Activated CD4-positive, alpha-beta T cell treated with anti-CD3 and anti-CD28 coated beads, Interleukin-2, amount 50 U/mL, for 4 hours (primary cell): ENCODE measurements at regions not wholly inside any gene's neighbourhood (a gene's known extent, or its start where the extent isn't known, plus 50 kb on each side); places are given as distances from the start of the nearest gene placed in this dataset.
"Not testable (repeated sequence)": the region's sequence is repeated elsewhere in the genome, so short reads cannot be mapped to it uniquely, and the experiment has no call there.

Experiments used
- DNase-seq, 2 experiments: peaks; one replicate each; pipeline ENCODE4 v3.0.0-alpha.2; 2020

DNA sequence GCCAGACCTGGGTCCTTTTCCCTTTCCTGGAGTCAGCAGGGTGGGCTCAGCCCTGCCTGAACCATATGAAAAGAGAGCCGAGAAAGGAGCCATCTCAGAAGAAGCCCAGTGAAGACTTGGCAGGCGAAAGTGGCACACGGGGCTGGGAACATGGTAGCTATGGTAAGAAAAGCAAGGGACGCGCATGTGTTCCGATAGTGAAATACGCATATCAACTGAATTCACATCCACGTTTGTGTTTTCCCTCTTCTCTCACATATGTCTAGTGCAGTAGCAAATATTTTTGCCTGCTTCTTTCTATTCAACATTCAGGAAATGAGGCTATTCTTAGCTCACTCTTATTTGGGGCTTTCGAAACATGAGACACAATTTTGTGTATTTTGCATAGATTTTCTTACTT, 54.1 kb upstream of the PEG3 start:
- DNase-seq: no peak

DNA sequence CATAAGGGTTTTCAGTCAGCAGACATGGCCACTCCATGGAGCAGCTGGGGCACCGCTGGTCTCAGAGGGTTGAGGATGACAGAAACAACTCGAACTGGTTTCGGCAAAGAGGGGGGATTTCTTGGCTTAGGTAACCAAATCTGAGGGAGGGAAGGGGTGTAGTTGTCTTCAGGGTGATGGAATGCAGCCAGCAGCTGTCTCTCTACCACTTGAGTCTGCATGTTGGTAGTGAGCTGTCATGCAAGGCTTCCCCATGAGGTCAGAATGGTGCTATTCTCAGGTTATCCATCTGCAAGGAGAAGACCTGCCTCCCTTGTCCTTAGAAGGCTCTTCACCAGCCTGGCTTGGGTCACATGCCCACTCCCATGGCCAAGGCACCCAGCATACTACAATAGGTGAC, 55.6 kb upstream of the PEG3 start:
- DNase-seq: no peak

DNA sequence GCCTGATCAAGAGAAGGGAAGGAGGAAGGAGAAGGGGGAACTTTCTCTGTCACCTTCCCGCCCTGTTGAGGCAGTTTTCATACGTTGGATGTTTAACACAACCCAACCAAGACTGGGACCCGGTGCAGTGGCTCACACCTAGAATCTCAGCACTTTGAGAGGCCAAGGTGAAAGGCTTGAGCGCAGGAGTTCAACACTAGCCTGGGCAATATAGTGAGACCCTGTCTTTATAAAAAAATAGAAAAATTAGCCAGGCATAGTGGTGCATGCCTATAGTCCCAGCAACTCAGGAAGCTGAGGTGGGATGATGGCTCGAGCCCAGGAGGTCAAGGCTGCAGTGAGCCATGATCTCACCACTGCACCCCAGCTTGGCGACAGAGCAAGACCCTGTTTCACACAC, 59.4 kb upstream of the PEG3 start:
- no peak for DNase-seq

DNA sequence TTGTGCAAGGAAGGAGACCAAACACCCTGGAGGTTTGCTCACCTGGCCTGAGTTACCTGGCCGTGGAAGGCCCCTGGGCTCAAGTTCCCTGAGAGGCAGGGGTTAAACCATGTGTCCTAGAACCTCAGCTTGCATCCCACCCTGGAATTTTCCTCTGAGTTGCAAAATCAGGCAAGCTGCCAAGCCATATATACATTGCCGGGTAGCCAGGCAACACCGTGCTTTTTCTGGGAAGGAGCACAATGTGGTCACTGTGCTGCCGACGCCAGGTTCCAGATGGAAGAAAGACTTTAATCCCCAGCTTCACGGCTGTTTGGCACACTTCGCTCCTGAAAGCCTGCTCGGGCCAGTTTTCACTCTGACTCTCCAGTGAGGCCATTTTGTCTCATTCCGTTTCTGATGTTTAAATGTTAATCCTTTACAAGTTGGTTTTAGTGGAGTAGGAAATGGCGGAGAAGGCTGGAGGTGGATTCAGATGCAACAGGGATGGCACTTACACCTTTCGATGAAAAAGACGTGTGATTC, 60.1 kb upstream of the PEG3 start:
- no peak for DNase-seq

DNA sequence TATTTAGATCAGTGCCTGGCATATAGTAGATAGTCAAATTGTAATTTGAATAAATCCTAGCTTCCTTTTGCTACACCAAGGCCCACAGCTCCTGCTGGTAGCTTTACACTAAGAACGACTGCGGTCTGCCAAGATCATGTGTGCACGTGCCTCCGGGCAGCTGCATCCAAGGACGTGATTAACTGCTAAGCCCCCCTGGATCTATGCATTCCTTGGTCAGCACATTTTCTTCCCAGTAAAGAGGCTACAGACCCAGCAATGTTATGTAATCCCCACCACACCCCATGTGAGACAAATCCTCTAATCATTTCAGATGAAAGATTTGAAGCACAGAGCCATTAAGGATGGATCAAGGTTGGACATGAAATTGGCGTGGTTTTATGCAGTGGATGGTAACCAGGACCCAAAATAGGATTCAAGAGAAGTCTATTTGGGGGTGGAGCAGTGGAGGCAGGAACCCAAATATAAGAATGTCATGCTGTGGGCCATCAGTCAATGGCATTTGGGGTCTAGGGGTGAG, 65.2 kb upstream of the PEG3 start:
- DNase-seq: no peak

DNA sequence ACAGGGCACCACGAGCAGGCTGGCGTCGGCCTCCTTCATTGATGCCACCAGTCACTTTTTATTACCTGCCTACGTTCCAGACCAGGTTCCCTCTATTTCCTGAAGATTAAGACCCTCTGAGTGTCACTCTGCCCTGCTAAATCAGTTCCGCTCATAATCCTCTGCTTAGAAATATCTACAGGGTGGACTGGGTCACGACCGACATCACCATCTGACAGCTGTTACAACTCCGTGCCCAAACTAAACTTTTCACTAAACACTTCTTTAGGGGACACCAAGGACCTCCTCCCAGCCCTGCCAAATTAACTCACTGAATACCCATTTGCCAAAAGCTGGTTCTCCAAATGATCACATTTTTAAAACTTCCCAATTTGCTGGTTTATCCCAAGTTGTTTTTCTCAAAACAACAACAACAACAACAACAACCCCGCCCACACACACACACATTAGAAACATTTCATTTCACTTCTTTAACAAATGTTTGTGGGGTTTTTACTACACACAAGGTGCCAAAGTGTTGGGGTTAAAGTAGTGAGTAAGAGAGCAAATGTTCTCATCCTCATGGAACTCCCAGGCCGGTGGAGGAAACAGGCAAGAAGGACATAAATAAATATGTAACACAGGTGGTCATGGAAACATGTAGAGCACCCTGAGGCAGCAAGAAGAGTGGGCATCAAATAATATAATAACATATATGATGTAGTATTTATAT, 72.0 kb upstream of the PEG3 start:
- DNase-seq: no peak

DNA sequence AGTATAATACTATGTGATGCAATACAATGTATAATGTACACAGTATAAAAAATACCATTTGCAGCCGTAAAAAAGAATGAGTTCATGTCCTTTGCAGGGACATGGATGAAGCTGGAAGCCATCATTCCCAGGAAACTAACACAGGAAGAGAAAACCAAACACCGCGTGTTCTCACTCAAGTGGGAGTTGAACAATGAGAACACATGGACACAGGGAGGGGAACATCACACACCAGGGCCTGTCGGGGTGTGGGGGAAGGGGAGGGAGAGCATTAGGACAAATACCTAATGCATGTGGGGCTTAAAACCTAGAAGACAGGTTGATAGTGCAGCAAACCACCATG, 72.6 kb upstream of the PEG3 start:
- not testable (repeated sequence) for DNase-seq

DNA sequence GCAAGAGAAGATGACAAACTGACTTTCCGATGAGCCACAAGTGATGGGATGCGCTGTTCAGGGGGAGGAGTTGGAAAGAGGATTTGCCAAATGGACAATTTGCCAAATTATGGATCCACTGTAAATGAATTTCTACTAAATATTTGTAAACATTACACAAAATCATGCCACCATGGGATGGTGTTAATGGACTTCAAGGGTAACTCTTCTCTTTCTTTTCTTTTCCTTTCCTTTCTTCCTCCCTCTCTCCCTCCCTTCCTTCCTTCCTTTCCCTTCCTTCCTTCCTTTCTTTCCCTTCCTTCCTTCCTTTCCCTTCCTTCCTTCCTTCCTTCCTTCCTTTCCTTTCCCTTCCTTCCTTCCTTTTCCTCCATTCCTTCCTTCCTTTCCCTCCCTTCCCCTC, 76.0 kb upstream of the PEG3 start:
- no peak for DNase-seq

DNA sequence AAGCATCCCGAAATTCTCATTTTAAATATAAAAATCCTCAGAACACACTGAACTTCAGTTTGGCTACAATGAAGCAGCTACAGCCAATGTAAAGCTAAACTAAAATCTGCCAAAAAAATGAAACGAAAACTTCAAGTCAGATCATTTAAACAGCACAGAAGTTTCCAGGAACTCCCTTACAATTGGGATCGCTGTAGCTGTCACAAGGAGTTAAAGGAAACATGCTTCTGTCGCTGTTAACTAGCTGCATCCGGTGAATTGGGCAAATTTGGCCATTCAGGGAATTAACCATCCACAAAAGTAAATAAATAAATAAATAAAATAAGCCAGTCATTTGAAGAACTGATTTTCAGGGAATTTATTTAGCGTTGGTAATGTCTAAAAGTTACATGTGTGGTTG, 77.0 kb upstream of the PEG3 start:
- no peak for DNase-seq

DNA sequence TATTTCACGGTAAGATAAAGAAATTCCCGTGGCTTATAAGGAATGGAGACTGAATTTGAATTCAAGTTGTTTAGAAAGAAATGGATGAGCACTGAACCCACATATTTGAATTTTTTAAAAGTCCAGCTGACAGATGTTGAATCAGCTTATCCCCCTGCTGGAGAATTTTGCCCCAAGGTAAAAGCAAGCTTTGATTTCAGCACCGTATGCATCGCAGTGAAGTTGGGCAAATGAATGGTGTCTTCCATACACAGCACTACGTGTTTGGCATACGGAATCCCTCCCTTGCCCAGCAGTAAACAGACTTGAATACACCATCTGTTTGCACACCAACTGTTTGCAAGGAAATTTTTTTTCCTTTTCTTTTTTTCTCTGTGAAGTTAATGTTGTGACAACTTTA, 77.5 kb upstream of the PEG3 start:
- DNase-seq: no peak

DNA sequence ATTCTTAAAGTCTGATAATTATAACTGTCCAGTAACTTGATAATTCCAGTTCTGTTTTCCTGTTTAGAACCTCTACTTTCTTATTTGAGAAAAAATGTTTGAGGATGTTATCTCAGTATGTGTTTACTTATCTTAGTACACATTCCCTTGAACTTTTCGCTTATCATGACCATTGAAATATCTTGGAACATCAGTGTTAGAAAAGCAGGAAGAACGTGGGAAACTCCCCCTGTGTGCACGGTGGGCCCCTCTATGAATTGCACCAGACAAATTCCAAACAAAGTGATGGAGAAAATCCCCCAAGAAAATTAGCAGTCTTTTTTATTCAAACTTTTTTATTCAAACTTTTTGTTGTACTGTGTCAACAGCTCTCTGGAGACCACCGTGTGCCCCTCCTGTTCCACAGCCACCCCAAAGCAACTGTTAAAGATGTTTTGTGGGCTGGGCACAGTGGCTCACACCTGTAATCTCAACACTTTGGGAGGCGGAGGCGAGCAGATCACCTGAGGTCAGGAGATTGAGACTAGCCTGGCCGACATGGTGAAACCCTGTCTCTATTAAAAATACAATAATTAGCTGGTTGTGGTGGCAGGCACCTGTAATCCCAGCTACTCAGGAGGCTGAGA, 78.3 kb upstream of the PEG3 start:
- DNase-seq: no peak

DNA sequence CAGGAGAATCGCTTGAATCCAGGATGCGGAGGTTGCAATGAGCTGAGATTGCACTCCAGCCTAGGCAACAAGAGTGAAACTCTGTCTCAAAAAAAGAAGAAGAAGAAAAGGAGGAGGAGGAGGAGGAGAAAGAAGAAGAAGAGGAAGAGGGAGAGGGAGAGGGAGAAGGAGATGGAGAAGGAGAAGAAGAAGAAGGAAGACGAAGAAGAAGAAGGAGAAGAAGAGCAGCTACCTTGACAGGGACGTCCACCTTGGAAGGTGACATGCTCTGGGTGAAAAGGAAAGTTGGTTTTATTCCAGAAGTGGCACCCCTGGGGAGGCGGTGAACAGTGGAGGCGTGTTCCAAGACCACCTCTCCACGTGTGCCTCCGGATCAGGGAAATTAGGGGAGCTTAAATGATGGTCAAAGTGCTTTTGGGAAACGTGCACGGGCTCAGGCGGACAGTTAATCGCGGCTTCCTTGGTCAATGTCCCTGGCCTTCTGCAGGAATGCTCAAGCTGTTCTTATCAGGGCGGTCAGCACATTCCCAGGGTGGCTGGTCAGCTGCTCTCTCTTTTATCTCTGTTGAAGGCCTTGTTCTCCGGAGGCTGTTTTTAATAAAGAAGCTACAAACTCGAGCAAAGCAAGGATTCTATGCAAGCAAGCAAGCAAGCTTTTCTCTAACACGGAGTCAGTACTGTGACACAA, 78.9 kb upstream of the PEG3 start:
- DNase-seq: no peak

DNA sequence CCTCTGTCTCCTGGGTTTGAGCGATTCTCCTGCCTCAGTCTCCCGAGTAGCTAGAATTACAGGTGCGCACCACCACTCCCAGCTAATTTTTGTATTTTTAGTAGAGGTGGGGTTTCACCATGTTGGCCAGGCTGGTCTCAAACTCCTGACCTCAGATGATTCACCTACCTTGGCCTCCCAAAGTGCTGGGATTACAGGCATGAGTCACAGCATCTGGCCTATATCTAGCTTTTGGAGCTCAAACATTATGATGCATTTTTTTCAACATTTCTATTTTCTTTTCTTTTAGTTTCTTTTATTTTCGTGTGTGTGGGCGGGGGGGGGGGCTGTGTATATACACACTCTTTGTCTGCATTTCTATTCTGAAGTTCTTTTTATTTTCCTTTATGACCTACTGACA, 85.6 kb upstream of the PEG3 start:
- DNase-seq: not testable (repeated sequence)

DNA sequence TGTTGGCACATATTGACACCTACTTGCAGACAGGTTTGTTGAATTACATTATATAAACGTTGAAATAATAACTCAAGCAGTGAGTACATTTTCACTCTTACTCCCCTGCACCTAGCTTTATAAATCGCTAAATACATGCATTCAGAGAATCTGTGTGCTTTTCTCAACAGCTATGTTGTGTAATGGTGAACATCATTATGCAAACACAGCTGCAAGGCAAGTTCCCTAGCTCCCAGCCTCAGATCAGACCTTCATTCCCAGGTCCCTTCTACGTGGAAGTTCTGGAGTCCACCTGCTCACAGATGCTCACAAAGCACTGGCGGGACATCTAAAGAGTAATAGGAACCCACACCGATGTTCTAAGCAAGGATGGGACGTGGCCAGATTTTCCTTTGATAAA, 86.8 kb upstream of the PEG3 start:
- DNase-seq: no peak

DNA sequence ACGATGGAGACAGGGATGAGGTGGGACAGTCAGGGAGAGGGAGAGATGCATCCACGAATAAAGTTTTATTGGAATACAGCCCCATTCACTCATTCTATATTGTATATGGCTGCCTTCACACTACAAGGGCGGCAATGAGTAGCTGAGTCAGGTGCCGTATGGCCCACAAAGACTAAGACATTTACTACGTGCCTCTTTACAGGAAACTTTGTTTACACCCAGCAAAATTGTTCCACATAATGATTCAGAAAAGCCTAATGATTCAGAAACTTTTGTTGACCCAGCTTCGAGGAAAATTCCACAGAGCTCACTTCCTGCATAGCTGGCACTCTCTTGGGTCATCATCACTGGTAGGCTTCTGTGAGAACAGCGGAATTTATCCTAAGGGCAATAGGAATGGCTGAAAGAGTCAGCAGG, 87.3 kb upstream of the PEG3 start:
- DNase-seq: no peak

DNA sequence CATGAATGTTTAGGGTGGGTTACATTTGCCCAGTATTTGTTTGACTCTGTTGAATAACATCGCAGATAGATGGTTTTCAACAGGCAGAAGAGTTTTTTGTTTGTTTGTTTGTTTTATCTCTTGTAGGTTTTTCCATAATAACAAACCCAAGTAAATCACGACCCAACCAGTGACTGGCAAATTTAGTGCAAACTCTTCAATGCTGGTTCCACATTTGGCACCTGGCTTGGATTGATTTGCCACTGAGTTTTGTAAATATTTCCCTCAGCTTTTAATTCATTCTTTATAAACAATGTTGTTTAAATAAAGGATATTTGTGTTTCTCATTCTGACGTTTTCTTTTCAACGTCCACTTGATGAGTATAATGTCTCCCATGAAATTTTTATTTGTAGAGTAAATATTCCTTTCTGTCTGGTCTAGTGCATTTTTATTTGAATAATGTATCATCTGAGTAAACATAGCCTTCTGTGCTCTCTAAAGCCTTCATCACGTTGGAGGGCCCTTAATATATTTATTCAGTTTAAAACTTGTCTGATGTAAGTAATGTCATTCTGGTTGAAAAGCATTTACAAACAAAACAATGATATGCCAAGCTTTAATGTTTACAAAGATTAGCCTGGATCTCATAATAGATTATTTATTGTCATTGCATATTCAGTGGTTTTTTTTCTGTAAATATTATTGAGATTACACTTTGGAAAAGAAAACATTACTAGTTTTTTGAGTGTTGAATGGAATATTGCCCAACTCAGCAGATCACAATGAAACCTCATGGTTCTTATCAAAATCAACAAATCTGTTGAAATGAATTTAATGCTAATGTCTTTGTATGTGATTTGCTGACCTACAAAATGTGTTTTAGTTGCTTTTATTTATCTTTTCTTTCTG, 90.4 kb upstream of the PEG3 start:
- no peak for DNase-seq

DNA sequence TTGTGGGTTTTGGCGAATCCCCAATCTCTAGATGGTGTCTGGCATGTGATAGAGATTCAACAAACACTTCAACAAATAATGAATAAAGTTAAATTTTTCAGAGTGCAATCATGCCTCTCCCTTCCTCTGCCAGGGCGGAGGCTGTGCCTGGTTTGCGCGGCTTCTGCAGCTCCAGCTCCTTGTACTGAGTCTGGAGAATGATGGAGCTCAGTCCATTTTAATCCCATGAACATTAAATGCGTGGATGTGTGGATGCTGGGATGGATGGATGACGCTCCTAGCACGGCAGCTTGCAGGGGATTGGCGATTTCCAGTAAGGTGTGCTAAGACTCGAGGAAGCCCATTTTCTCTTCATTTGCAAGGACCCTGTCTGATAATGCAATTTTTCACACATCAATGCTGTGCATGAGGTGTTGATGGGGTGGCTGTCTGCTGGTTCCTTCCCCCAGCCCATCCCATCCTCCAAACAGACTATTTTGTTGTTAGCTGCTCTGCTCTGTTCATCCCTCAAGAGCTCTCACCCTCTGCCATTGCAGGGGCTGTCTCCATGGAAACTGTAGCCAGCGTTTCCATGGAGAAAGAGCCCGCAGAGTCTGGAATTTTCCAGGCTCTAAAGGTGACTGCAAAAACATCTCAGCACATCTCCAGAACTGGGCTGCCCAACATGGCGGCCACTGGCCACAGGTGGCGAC, 92.6 kb upstream of the PEG3 start:
- DNase-seq: no peak

DNA sequence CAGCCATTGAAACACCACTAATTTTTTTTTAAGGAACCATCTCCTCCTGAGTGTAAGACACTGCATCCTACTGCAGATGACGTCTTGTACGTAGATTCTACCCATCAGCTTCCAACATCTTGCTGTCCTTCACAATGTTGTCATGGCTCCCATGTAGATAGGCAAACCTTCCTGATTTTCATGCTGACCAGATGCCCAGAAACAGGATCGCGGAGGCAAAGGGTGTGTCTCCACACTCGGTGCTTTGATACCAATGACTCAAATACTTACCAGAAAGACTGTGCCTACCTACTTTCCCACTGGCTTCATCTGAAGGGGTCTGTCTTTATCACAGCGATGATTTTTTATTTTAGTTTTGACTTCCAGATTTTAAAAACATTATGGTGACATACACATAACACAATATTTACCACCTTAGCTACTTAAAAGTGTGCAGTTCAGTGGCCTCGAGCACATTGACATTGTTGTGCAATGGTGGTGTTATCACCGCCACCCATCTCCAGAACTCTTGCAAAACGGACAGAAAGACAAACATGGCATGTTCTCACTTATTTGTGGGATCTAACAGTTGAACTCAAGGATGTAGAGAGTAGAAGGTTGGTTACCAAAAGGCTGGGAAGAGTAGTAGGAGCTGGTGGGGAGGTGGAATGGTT, 94.0 kb upstream of the PEG3 start:
- no peak for DNase-seq

DNA sequence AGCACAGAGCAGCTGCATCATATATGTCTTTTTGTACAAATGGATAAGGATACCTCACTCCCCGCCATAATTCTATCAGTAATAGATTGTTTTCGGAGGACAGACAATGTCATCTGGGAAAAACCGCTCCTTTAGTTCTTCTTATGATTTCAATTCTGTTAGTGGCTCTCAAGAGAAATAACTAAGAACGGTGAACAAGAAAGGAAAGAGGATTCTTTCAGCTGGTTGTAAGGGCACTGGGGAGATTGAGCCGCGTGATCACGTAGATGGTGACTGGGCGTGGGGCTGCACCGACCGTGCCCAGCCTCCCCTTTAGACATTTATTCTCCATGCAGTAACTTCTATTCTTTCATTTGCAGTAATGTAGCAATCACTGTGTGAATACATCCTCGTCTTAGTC, 99.4 kb upstream of the PEG3 start:
- DNase-seq: no peak

DNA sequence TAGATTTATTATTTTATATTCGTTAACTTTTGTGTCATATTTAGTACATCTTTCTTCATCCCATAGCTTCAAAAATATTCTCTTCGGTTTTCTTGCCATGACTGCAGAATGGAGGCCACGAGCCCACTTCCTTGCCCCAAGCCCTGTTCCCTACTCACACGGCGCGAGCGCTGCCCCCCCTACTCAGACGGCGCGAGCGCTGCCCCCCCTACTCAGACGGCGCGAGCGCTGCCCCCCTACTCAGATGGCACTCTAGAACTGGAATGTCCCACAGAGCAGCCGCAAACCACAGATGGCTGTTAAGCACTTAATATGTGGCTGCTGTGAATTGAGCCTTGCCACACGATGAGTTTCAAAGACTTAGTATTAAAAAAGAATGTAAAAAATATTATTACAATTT, 102.2 kb upstream of the PEG3 start:
- DNase-seq: peak in 1 of 2 experiments; percentile 1

DNA sequence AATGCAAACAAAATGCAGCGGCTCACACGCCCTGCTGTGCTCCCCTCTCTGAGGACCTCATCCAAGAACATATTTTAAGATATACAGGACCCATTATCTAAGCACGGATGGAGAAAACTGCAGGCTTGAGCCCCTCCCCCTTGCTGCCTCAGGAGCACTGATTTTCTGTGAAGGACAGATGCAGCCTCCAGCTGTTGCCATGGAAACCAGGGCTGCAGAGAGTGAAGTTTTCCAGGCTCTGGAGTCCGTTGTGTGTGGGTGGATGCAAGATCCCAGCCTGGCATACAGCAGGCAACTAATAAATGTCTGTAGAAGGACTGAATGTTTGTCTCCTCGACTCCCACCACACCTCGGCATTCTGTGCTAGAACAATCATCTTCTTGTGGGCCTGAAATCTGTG, 105.6 kb upstream of the PEG3 start:
- DNase-seq: no peak

DNA sequence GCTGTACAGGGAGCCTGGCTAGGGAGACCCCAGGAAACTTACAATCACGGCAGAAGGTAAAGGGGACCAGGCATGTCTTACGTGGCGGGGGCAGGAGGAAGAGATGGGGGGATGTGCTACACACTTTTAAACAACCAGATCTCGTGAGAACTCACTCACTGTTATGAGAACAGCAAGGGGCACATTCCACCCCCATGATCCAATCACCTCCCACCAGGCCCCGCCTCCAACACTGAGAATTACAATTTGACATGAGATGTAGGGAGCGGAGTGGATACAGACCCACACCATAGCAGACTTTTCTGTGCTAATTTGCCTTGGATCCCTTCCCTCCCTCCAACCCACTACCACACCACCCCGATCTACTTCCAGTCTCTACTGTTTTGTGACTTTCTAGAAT, 106.7 kb upstream of the PEG3 start:
- no peak for DNase-seq
